Esophagus muscularis mucosa (tissue), 4 donors: ENCODE measurements at regions not wholly inside any gene's neighbourhood (a gene's known extent, or its start where the extent isn't known, plus 50 kb on each side); places are given as distances from the start of the nearest gene placed in this dataset.

Experiments used
- EP300 ChIP-seq: sonication (generic); formaldehyde crosslinking; IDR thresholded peaks from one replicate; pipeline ENCODE4 v1.6.1; 2017; ENCODE audit warnings: antibody characterized with exemption
- POLR2A ChIP-seq: fragments of 450-650 bp; IDR thresholded peaks from one replicate; pipeline ENCODE4 v1.6.1; 2017; ENCODE audit warnings: antibody characterized with exemption, moderate library complexity, mild to moderate bottlenecking, low read depth
- POLR2AphosphoS5 ChIP-seq, 2 donors: sonication (generic); formaldehyde crosslinking; IDR thresholded peaks; one replicate each; pipeline ENCODE4 v1.6.1; 2017; ENCODE audit warnings: antibody characterized with exemption in 2 of 2
- TF ChIP-seq, protein P1 (sequence below), 3 experiments: fragments of 200-600 bp in 2 of 3; fragments of 450-650 bp in 1 of 3; sonication (generic) in 2 of 3; IDR thresholded peaks; one replicate each; pipeline ENCODE4 v1.5.1; 2017 to 2019; ENCODE audit warnings: antibody characterized with exemption in 3 of 3, mild to moderate bottlenecking in 2 of 3, moderate library complexity in 1 of 3

DNA sequence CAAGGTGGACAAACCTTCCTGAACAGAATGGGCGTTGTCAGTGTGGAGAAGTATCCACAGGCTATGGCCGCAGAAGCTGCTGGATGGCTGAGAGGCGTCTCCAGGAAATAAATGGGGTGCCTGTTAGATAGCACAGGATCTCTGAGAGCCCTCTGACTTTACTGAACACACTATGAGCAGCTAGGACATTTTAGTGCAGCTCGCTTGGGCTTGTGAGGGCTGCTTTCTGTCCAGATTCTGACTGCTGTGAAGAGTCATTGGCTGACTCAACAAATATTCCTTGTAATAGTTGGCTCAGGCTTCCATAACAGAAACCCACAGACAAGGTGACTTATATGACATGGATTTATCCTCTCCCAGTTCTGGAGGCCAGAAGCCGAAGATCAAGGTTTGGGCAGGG, 100.2 kb upstream of the SNTG2 start:
- no peak for TF ChIP-seq POLR2A
- TF ChIP-seq, protein P1, sequence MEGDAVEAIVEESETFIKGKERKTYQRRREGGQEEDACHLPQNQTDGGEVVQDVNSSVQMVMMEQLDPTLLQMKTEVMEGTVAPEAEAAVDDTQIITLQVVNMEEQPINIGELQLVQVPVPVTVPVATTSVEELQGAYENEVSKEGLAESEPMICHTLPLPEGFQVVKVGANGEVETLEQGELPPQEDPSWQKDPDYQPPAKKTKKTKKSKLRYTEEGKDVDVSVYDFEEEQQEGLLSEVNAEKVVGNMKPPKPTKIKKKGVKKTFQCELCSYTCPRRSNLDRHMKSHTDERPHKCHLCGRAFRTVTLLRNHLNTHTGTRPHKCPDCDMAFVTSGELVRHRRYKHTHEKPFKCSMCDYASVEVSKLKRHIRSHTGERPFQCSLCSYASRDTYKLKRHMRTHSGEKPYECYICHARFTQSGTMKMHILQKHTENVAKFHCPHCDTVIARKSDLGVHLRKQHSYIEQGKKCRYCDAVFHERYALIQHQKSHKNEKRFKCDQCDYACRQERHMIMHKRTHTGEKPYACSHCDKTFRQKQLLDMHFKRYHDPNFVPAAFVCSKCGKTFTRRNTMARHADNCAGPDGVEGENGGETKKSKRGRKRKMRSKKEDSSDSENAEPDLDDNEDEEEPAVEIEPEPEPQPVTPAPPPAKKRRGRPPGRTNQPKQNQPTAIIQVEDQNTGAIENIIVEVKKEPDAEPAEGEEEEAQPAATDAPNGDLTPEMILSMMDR (IDR thresholded peaks at IDR 0.05), result no peak
- TF ChIP-seq EP300, result no peak
- no peak for TF ChIP-seq POLR2AphosphoS5 (IDR thresholded peaks at IDR 0.05)
